Activated CD8-positive, alpha-beta T cell treated with anti-CD3 and anti-CD28 coated beads for 36 hours (primary cell): ENCODE measurements at regions not wholly inside any gene's neighbourhood (a gene's known extent, or its start where the extent isn't known, plus 50 kb on each side); places are given as distances from the start of the nearest gene placed in this dataset.

Source experiments
- ATAC-seq: fragments of 200-7000 bp; cut with Tn5 transposase; one replicate; pipeline ENCODE4 v1.10.0; 2021; ENCODE audit warnings: mild to moderate bottlenecking, moderate library complexity
- CTCF ChIA-PET: fragments of 350-600 bp; sonication (Branson Sonifier 250); formaldehyde crosslinking; loops from one replicate; lab custom pipeline; 2021; ENCODE audit warnings: antibody characterized with exemption; lab: Charles Lee
- POLR2A ChIA-PET: fragments of 350-600 bp; sonication (Branson Sonifier 250); formaldehyde crosslinking; loops from one replicate; lab custom pipeline; 2021; ENCODE audit warnings: antibody characterized with exemption; lab: Charles Lee
- DNase-seq: peaks from one replicate; pipeline ENCODE4 v3.0.0-alpha.2; 2020
- H3K27ac Mint-ChIP-seq: one replicate; pipeline ENCODE4 v1.8.0; 2021; ENCODE audit warnings: mild to moderate bottlenecking, mixed read lengths
- H3K27me3 Mint-ChIP-seq: one replicate; pipeline ENCODE4 v1.8.0; 2021; ENCODE audit warnings: mixed read lengths
- H3K36me3 Mint-ChIP-seq: one replicate; pipeline ENCODE4 v1.8.0; 2021; ENCODE audit warnings: low read depth, mixed read lengths
- H3K4me1 Mint-ChIP-seq: one replicate; pipeline ENCODE4 v1.8.0; 2021; ENCODE audit warnings: low read depth, mixed read lengths
- H3K4me3 Mint-ChIP-seq: one replicate; pipeline ENCODE4 v1.8.0; 2021; ENCODE audit warnings: mild to moderate bottlenecking, moderate library complexity, mixed read lengths
- H3K9me3 Mint-ChIP-seq: one replicate; pipeline ENCODE4 v1.8.0; 2021; ENCODE audit warnings: mixed read lengths
- intact Hi-C: fragments of 100-400 bp; cut with micrococcal nuclease; formaldehyde crosslinking; loops from one replicate; pipeline ENCODE4 v1.10.0; 2022
- TF ChIP-seq, protein P1 (sequence below): fragments of 200-600 bp; IDR thresholded peaks from one replicate; pipeline ENCODE4 v1.8.0; 2022; ENCODE audit warnings: antibody characterized with exemption, mild to moderate bottlenecking

DNA sequence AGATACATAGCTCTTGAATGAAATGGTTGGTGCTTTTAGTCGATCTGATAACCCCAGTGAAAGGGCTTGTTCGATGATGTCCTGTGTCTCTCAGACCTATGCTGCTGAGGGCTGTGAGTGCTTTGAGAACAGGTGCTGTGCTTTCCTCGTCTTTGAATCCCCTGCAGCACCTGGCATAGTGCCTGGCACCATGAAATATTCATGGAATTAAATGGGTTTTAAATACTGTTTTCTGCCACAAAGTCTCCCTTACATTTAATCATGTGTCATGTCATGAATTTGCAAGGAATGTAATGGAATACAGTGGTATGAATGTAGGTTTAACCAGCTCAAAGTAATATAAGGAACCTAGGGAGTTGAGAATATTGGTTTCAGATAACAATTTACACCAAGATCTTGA, 220.5 kb upstream of the PRICKLE1 start:
- Mint-ChIP-seq H3K27me3 (no peaks in the 10 kb centered on the region), H3K4me1 (no peaks in the 10 kb centered on the region), H3K36me3 (no peaks in the 10 kb centered on the region), H3K9me3 (no peaks in the 10 kb centered on the region), H3K27ac (no peak overlapping the region), H3K4me3 (no peak overlapping the region)
- POLR2A ChIA-PET = no interaction called here
- ATAC-seq = no peak
- TF ChIP-seq, protein P1, sequence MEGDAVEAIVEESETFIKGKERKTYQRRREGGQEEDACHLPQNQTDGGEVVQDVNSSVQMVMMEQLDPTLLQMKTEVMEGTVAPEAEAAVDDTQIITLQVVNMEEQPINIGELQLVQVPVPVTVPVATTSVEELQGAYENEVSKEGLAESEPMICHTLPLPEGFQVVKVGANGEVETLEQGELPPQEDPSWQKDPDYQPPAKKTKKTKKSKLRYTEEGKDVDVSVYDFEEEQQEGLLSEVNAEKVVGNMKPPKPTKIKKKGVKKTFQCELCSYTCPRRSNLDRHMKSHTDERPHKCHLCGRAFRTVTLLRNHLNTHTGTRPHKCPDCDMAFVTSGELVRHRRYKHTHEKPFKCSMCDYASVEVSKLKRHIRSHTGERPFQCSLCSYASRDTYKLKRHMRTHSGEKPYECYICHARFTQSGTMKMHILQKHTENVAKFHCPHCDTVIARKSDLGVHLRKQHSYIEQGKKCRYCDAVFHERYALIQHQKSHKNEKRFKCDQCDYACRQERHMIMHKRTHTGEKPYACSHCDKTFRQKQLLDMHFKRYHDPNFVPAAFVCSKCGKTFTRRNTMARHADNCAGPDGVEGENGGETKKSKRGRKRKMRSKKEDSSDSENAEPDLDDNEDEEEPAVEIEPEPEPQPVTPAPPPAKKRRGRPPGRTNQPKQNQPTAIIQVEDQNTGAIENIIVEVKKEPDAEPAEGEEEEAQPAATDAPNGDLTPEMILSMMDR = no peak
- CTCF ChIA-PET = no interaction called here
- intact Hi-C loops = no loop called here
- DNase-seq = no peak

DNA sequence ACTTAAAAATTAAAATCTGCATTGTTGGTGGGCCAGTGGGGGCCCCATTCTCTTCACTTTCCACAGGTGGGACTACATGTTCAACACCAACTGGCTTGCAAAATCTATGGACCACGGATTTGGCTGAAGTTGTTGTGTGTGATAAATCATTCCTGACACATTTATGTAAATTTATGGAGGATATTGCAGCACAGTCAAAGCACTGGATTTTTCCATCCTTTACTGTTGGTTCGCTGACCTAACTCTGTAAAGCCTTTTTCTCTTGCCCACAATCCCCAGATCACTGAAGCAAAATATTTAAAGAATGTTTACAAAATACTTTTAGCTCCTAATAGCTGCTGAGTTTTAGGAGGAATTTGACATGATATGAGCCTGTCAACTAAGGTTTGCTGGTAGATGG, 219.7 kb upstream of the PRICKLE1 start:
- TF ChIP-seq, protein P1 = no peak
- intact Hi-C loops = no loop called here
- Mint-ChIP-seq H3K27ac (no peak overlapping the region), H3K9me3 (no peaks in the 10 kb centered on the region), H3K4me3 (no peak overlapping the region), H3K27me3 (no peaks in the 10 kb centered on the region), H3K4me1 (no peaks in the 10 kb centered on the region), H3K36me3 (no peaks in the 10 kb centered on the region)
- no peak for DNase-seq
- POLR2A ChIA-PET = no interaction called here
- ATAC-seq = no peak
- CTCF ChIA-PET = no interaction called here

DNA sequence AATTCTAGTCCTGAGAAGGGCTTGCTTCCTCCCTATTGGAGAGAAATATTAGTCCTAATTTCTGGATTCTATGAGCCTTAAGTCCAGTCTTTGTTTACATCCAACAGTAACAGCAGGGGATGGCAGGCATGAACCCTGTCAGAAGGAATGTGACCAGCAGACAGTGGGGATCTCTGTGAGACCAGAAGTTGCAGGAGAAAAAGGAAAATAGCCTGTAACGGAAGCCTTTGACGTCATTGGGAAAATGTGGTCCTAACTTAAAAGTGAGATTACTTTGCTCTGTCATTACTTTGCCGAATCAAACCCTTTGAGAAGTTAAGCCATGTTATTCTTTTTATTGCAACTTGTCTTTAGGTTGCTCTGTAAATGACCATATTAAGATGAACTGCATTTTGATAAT, 218.2 kb upstream of the PRICKLE1 start:
- ATAC-seq (no peak), DNase-seq (no peak)
- POLR2A ChIA-PET = no interaction called here

DNA sequence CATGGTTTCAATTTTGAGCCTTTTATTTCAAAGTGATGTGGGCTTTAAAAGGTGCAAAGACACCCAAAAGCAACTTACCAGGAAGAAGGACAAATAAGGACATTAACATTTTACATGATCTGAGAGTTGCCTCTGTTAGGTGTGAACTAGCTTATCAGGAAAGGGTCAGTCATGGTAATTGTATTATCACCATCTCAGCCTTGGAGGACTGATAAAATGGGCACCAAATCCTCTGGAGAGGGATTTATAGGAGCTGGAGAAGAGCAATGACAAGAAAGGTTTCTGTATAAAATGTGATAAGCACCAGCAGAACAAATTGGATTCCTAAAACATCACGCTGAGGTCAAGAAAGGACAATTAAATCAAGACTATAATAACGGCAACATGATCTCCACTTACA, 217.7 kb upstream of the PRICKLE1 start:
- intact Hi-C loops = no loop called here
- H3K27me3 Mint-ChIP-seq = no peaks in the 10 kb centered on the region
- ATAC-seq (no peak), DNase-seq (no peak)
- TF ChIP-seq, protein P1 = no peak
- ChIA-PET POLR2A (no interaction called here), CTCF (no interaction called here)
- H3K36me3 Mint-ChIP-seq = no peaks in the 10 kb centered on the region
- no peak overlapping the region for H3K27ac Mint-ChIP-seq
- no peaks in the 10 kb centered on the region for H3K4me1 Mint-ChIP-seq
- no peak overlapping the region for H3K4me3 Mint-ChIP-seq
- no peaks in the 10 kb centered on the region for H3K9me3 Mint-ChIP-seq

More for the DNA sequence above, 218.2 kb upstream of the PRICKLE1 start:
- H3K4me1 Mint-ChIP-seq = no peaks in the 10 kb centered on the region
- H3K4me3 Mint-ChIP-seq = no peak overlapping the region
- CTCF ChIA-PET = no interaction called here
- H3K9me3 Mint-ChIP-seq = no peaks in the 10 kb centered on the region
- intact Hi-C loops = no loop called here
- H3K27ac Mint-ChIP-seq = no peak overlapping the region
- H3K27me3 Mint-ChIP-seq = no peaks in the 10 kb centered on the region
- TF ChIP-seq, protein P1 = no peak
- H3K36me3 Mint-ChIP-seq = no peaks in the 10 kb centered on the region

DNA sequence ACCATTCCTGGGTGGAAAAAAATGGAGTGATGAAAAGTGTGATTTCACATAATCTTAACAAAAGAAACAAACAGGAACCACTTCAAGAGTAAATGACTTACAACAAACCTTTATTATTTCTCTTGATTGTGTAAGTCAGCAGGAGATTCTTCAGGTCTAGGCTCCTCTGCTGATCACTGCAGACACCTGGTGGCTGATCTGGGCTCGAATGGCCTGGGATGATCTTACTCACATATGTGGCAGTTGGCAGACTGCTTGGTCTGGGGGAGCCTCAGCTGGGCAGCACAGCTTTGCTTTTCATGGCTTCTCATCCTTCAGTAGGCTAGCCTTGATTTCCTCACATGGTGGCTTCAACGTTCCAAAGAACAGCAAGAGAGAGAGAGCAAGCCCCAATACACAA, 215.4 kb upstream of the PRICKLE1 start:
- ChIA-PET CTCF (no interaction called here), POLR2A (no interaction called here)
- H3K27ac Mint-ChIP-seq = no peak overlapping the region
- no peaks in the 10 kb centered on the region for H3K9me3 Mint-ChIP-seq
- H3K4me3 Mint-ChIP-seq = no peak overlapping the region
- ATAC-seq = no peak
- no peaks in the 10 kb centered on the region for H3K36me3 Mint-ChIP-seq
- H3K27me3 Mint-ChIP-seq = no peaks in the 10 kb centered on the region
- H3K4me1 Mint-ChIP-seq = no peaks in the 10 kb centered on the region
- intact Hi-C loops = no loop called here
- DNase-seq = no peak
- TF ChIP-seq, protein P1 = no peak
